BLaER1 (cell line): ENCODE measurements at regions not wholly inside any gene's neighbourhood (a gene's known extent, or its start where the extent isn't known, plus 50 kb on each side); places are given as distances from the start of the nearest gene placed in this dataset.

Experiments
- H3K27ac ChIP-seq: shearing (Covaris generic); formaldehyde crosslinking; 2 replicates; pipeline ENCODE4 v1.8.1; 2022
- H3K27me3 ChIP-seq: shearing (Covaris generic); formaldehyde crosslinking; 2 replicates; pipeline ENCODE4 v1.8.1; 2022
- H3K36me3 ChIP-seq: shearing (Covaris generic); formaldehyde crosslinking; 2 replicates; pipeline ENCODE4 v1.8.1; 2022
- H3K4me1 ChIP-seq: shearing (Covaris generic); formaldehyde crosslinking; 2 replicates; pipeline ENCODE4 v1.8.1; 2022
- H3K4me2 ChIP-seq: shearing (Covaris generic); formaldehyde crosslinking; 2 replicates; pipeline ENCODE4 v1.8.1; 2022
- H3K4me3 ChIP-seq: shearing (Covaris generic); formaldehyde crosslinking; 2 replicates; pipeline ENCODE4 v1.8.1; 2022
- H3K9ac ChIP-seq: shearing (Covaris generic); formaldehyde crosslinking; 2 replicates; pipeline ENCODE4 v1.8.1; 2022
- H3K9me3 ChIP-seq: shearing (Covaris generic); formaldehyde crosslinking; 2 replicates; pipeline ENCODE4 v1.8.1; 2022
- H4K20me1 ChIP-seq: shearing (Covaris generic); formaldehyde crosslinking; 2 replicates; pipeline ENCODE4 v1.8.1; 2022
- Cebpa-rat ChIP-seq: shearing (Covaris generic); IDR thresholded peaks from 2 replicates; pipeline ENCODE4 v1.8.1; 2022

GRCh38 chr3:182739619-182740018 lies 53.7 kb upstream of the ATP11B start:
- Histone ChIP-seq H3K27ac (no peak overlapping the region), H3K4me2 (no peak overlapping the region)

GRCh38 chr3:182740710-182741109 lies 52.6 kb upstream of the ATP11B start:
- Histone ChIP-seq H3K9me3 (no peaks in the 10 kb centered on the region), H3K36me3 (no peaks in the 10 kb centered on the region), H3K4me3 (no peak overlapping the region), H3K27me3 (no peaks in the 10 kb centered on the region), H3K9ac (no peak overlapping the region), H4K20me1 (no peaks in the 10 kb centered on the region), H3K4me2 (no peak overlapping the region), H3K27ac (no peak overlapping the region), H3K4me1 (no peaks in the 10 kb centered on the region)
- TF ChIP-seq Cebpa-rat: no peak

More at GRCh38 chr3:182739619-182740018, 53.7 kb upstream of the ATP11B start:
- no peak for TF ChIP-seq Cebpa-rat
- no peaks in the 10 kb centered on the region for H4K20me1 ChIP-seq
- H3K9ac ChIP-seq: no peak overlapping the region
- no peak overlapping the region for H3K4me3 ChIP-seq
- no peaks in the 10 kb centered on the region for H3K4me1 ChIP-seq
- no peaks in the 10 kb centered on the region for H3K36me3 ChIP-seq
- no peaks in the 10 kb centered on the region for H3K27me3 ChIP-seq
- no peaks in the 10 kb centered on the region for H3K9me3 ChIP-seq

- Histone ChIP-seq H3K4me2 (no peak overlapping the region), H3K9ac (no peak overlapping the region), H3K4me1 (no peaks in the 10 kb centered on the region), H3K9me3 (no peaks in the 10 kb centered on the region), H3K36me3 (no peaks in the 10 kb centered on the region), H3K27me3 (no peaks in the 10 kb centered on the region), H3K27ac (no peak overlapping the region), H3K4me3 (no peak overlapping the region), H4K20me1 (no peaks in the 10 kb centered on the region)
- TF ChIP-seq Cebpa-rat: no peak
Observed at GRCh38 chr3:182741214-182741613, 52.1 kb upstream of the ATP11B start.
